GM23338 (cell line): ENCODE measurements at regions not wholly inside any gene's neighbourhood (a gene's known extent, or its start where the extent isn't known, plus 50 kb on each side); places are given as distances from the start of the nearest gene placed in this dataset.

Experiments used
- ATAC-seq: fragments of 200-7000 bp; cut with Tn5 transposase; 3 replicates; pipeline ENCODE4 v1.9.1; 2020
- DNase-seq: peaks from one replicate; pipeline ENCODE4 v3.0.0-alpha.2; 2015; ENCODE audit warnings: low spot score
- H2AFZ ChIP-seq: fragments of 200-600 bp; sonication (generic); 2 replicates; pipeline ENCODE4 v1.8.0; 2016; ENCODE audit warnings: antibody characterized with exemption, mild to moderate bottlenecking, moderate library complexity
- H3F3A ChIP-seq: fragments of 200-600 bp; sonication (generic); replicated peaks from 2 replicates; pipeline ENCODE4 v1.8.0; 2017; ENCODE audit warnings: antibody characterized with exemption, mixed run types, low read depth
- H3K27ac ChIP-seq: fragments of 200-600 bp; sonication (generic); 2 replicates; pipeline ENCODE4 v1.6.1; 2016; ENCODE audit warnings: low read depth
- H3K27me3 ChIP-seq: fragments of 200-600 bp; sonication (generic); 2 replicates; pipeline ENCODE4 v1.8.0; 2016; ENCODE audit warnings: mild to moderate bottlenecking, mixed run types, moderate library complexity; ENCODE audit not compliant: insufficient read depth
- H3K36me3 ChIP-seq: fragments of 200-600 bp; sonication (generic); 2 replicates; pipeline ENCODE4 v1.8.0; 2016; ENCODE audit warnings: mild to moderate bottlenecking; ENCODE audit not compliant: insufficient read depth
- H3K4me1 ChIP-seq: fragments of 200-600 bp; sonication (generic); 2 replicates; pipeline ENCODE4 v1.8.0; 2016; ENCODE audit warnings: mild to moderate bottlenecking, moderate library complexity; ENCODE audit not compliant: insufficient read depth
- H3K4me2 ChIP-seq: fragments of 200-600 bp; sonication (generic); 2 replicates; pipeline ENCODE4 v1.7.1; 2017; ENCODE audit warnings: mixed run types
- H3K4me3 ChIP-seq: fragments of 200-600 bp; sonication (generic); 2 replicates; pipeline ENCODE4 v1.6.1; 2016; ENCODE audit warnings: mixed run types
- H3K79me2 ChIP-seq: fragments of 200-600 bp; sonication (generic); replicated peaks from 2 replicates; pipeline ENCODE4 v1.8.0; 2017; ENCODE audit warnings: mild to moderate bottlenecking; ENCODE audit not compliant: insufficient read depth
- H3K9me2 ChIP-seq: fragments of 200-600 bp; sonication (generic); 2 replicates; pipeline ENCODE4 v1.8.0; 2017; ENCODE audit not compliant: insufficient read depth
- H4K20me1 ChIP-seq: fragments of 200-600 bp; sonication (generic); replicated peaks from 2 replicates; pipeline ENCODE4 v1.8.0; 2017; ENCODE audit warnings: mild to moderate bottlenecking; ENCODE audit not compliant: insufficient read depth
- H3K27ac Mint-ChIP-seq: 2 replicates; pipeline ENCODE4 v1.8.0; 2020; ENCODE audit warnings: inconsistent platforms, mild to moderate bottlenecking, moderate library complexity, mixed read lengths
- H3K27me3 Mint-ChIP-seq: 3 replicates; pipeline ENCODE4 v1.8.0; 2022; ENCODE audit warnings: low read depth, mild to moderate bottlenecking, moderate library complexity, mixed read lengths, inconsistent platforms; ENCODE audit not compliant: insufficient read depth, poor library complexity
- H3K36me3 Mint-ChIP-seq: 3 replicates; pipeline ENCODE4 v1.8.0; 2021; ENCODE audit warnings: low read depth, mild to moderate bottlenecking, inconsistent platforms, moderate library complexity, mixed read lengths
- H3K4me1 Mint-ChIP-seq: 3 replicates; pipeline ENCODE4 v1.8.0; 2020; ENCODE audit warnings: mild to moderate bottlenecking, inconsistent platforms, mixed read lengths
- H3K4me3 Mint-ChIP-seq: 3 replicates; pipeline ENCODE4 v1.8.0; 2021; ENCODE audit warnings: moderate library complexity, mild to moderate bottlenecking, inconsistent platforms, mixed read lengths
- H3K9me3 Mint-ChIP-seq: 3 replicates; pipeline ENCODE4 v1.8.0; 2020; ENCODE audit warnings: moderate library complexity, mild to moderate bottlenecking, inconsistent platforms, mixed read lengths
- CREB1 ChIP-seq: fragments of 250-450 bp; sonication (Bioruptor Pico); IDR thresholded peaks from 2 replicates; pipeline ENCODE4 v1.5.0; 2020; ENCODE audit warnings: low read depth, mild to moderate bottlenecking, moderate library complexity
- CTCF ChIP-seq, 2 experiments: fragments of 200-600 bp in 1 of 2; sonication (generic) in 1 of 2; conservative IDR thresholded peaks; 2 replicates each; pipeline versions ENCODE4 v1.5.1 to v1.6.1; 2016 to 2017; ENCODE audit warnings: antibody characterized with exemption in 2 of 2, low read depth in 2 of 2, mild to moderate bottlenecking in 2 of 2, moderate library complexity in 1 of 2
- JUNB ChIP-seq: IDR thresholded peaks from one replicate; pipeline ENCODE4 v1.6.1; 2016; ENCODE audit warnings: antibody characterized with exemption; ENCODE audit not compliant: unreplicated experiment
- POLR2AphosphoS5 ChIP-seq: IDR thresholded peaks from 2 replicates; pipeline ENCODE4 v1.6.1; 2016; ENCODE audit warnings: antibody characterized with exemption, low read depth
- STAT1 ChIP-seq: IDR thresholded peaks from one replicate; pipeline ENCODE4 v1.6.1; 2016; ENCODE audit warnings: antibody characterized with exemption; ENCODE audit not compliant: unreplicated experiment
- ZNF114 ChIP-seq: fragments of 250-450 bp; sonication (Bioruptor Pico); IDR thresholded peaks from 2 replicates; pipeline ENCODE4 v1.5.0; 2020; ENCODE audit warnings: mild to moderate bottlenecking, moderate library complexity
- ZNF331 ChIP-seq: fragments of 250-450 bp; sonication (Bioruptor Pico); IDR thresholded peaks from 2 replicates; pipeline ENCODE4 v1.5.0; 2020; ENCODE audit warnings: low read depth, mild to moderate bottlenecking, moderate library complexity
- ZNF462 ChIP-seq: fragments of 250-450 bp; sonication (Bioruptor Pico); IDR thresholded peaks from 2 replicates; pipeline ENCODE4 v1.5.0; 2020; ENCODE audit warnings: mild to moderate bottlenecking, moderate library complexity
- TF ChIP-seq, protein P1 (sequence below): IDR thresholded peaks from 2 replicates; pipeline ENCODE4 v1.6.1; 2016; ENCODE audit warnings: antibody characterized with exemption

DNA sequence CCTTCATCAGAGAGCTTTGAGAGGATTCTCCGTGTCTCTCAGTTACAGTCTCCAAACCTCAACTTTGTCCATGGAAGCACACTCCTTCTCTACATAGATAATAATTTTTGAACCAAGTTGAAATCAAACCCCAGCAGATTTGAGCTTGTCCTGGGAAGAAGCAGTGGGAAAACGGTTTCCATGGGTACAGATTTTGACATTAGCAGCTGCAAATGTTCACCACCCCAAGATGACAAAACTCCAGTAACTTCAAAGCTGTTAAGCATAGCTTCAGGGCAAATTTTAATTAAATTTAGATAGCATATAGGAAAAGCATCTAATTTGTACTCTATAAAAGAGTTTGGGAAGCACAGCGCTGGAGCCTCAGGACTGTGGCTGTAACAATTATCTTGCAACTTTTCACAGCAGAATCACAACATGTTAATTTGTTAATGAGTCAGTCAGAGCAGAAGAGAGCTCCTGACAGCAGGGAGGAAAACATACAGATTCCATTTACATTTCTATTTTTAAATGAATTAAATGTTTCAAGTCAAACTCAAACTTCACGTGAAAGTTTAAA is 240.7 kb downstream of the BMP7 start (continued):
- no peak for TF ChIP-seq CTCF (conservative IDR thresholded peaks at IDR 0.05; ENCODE audit: low read depth in 2 of 2)
- no peak for TF ChIP-seq ZNF331 (CRISPR knock-in tag)
- TF ChIP-seq, protein P1, sequence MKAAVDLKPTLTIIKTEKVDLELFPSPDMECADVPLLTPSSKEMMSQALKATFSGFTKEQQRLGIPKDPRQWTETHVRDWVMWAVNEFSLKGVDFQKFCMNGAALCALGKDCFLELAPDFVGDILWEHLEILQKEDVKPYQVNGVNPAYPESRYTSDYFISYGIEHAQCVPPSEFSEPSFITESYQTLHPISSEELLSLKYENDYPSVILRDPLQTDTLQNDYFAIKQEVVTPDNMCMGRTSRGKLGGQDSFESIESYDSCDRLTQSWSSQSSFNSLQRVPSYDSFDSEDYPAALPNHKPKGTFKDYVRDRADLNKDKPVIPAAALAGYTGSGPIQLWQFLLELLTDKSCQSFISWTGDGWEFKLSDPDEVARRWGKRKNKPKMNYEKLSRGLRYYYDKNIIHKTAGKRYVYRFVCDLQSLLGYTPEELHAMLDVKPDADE, result no peak

- no peak for ATAC-seq
- no peak overlapping the region for H3K4me3 ChIP-seq
- H3K27ac Mint-ChIP-seq, result no peak overlapping the region
- no peak overlapping the region for H2AFZ ChIP-seq
- H3K36me3 Mint-ChIP-seq, result no peaks in the 10 kb centered on the region
- no peak for DNase-seq
- peaks cover 3% of the 10 kb centered on the region; the same call in 1 of the 3 replicates for H3K9me3 Mint-ChIP-seq
- peaks cover 31% of the 10 kb centered on the region for H3K4me1 Mint-ChIP-seq
- H3K4me1 ChIP-seq, result peaks cover 16% of the 10 kb centered on the region
- H3K9me2 ChIP-seq, result peaks cover 2% of the 10 kb centered on the region; the same call in 1 of the 2 replicates
- H3K27me3 ChIP-seq, result no peaks in the 10 kb centered on the region
- TF ChIP-seq CREB1 (no peak), JUNB (no peak)
- H4K20me1 ChIP-seq, result no peaks in the 10 kb centered on the region
- no peak overlapping the region for H3K4me3 Mint-ChIP-seq
- H3K27me3 Mint-ChIP-seq, result peaks cover 9% of the 10 kb centered on the region
- H3K27ac ChIP-seq, result no peak overlapping the region
- H3K79me2 ChIP-seq, result no peaks in the 10 kb centered on the region
- H3F3A ChIP-seq, result no peaks in the 10 kb centered on the region
- no peaks in the 10 kb centered on the region for H3K36me3 ChIP-seq
- H3K4me2 ChIP-seq, result no peak overlapping the region
Measured at GRCh38 chr20:57027777-57028176, 238.7 kb downstream of the BMP7 start.

DNA sequence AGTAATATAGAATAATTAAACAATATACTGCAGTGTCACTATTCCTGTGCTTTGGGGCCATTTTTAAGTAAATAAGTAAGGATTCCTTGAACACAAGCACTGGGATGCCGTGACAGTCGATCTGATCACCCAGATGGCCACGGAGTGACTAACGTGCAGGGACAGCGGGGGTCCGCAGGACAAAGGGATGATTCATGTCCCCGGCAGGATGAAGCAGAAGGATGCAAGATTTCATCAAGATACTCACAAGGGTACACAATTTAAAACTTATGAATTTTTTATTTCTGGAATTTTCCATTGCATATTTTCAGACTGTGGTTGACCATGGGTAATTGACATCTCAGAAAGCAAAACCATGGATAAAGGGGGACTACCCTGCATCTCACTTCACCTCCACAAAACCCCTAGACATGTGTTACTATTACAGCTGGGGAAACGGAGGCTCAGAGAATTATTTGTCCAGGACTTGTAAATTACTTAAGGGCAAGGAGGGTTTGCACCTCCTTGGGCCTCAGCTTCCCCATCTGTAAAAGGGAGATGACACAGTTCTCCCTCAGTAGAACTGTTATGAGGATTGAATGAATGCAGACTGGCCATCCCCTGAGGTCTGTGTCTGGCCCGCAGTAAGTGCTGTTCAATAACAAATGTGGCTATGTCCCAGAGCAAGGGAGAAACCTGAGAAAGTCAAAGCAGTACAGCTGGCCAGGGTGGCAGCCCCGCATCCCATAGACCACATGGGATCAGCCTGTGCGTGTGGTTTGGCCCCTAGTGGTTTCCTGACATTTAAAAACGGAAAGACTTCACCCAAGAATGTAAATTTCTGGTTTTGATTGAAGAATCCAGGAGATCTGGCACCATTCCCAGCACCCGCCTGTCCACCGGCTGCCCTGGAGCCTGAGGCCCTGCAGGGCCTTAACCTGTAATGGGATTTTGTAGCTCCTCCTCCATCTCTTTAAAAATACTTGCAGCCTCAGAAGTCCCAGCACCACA is 235.5 kb downstream of the BMP7 start:
- Histone ChIP-seq H2AFZ (0 out of 2 replicates have a peak overlapping the region, but pooled peaks have one; percentile 28), H3K27me3 (no peaks in the 10 kb centered on the region), H3K4me2 (no peak overlapping the region; the same call in 1 of the 2 replicates), H3F3A (no peaks in the 10 kb centered on the region), H3K4me1 (peaks cover 15% of the 10 kb centered on the region), H3K9me2 (peaks cover 2% of the 10 kb centered on the region; the same call in 1 of the 2 replicates), H3K27ac (no peak overlapping the region), H3K4me3 (no peak overlapping the region), H4K20me1 (no peaks in the 10 kb centered on the region), H3K36me3 (no peaks in the 10 kb centered on the region), H3K79me2 (no peaks in the 10 kb centered on the region)
- Mint-ChIP-seq H3K27ac (no peak overlapping the region), H3K4me3 (no peak overlapping the region), H3K36me3 (no peaks in the 10 kb centered on the region), H3K9me3 (no peaks in the 10 kb centered on the region; the same call in 2 of the 3 replicates), H3K27me3 (peaks cover 12% of the 10 kb centered on the region), H3K4me1 (peaks cover 24% of the 10 kb centered on the region)
- no peak; the same call in 2 of the 3 replicates for ATAC-seq
- no peak for DNase-seq
- TF ChIP-seq POLR2AphosphoS5 (no peak), CREB1 (no peak), STAT1 (no peak), ZNF114 (CRISPR knock-in tag) (no peak), ZNF462 (CRISPR knock-in tag) (no peak)
